HCT116 (cell line): ENCODE measurements at regions not wholly inside any gene's neighbourhood (a gene's known extent, or its start where the extent isn't known, plus 50 kb on each side); places are given as distances from the start of the nearest gene placed in this dataset.

Source experiments
- EGR1 ChIP-seq: IDR thresholded peaks from 2 replicates; pipeline ENCODE4 v1.6.1; 2012; ENCODE audit warnings: low read depth
- EZH2 ChIP-seq: fragments of 200-600 bp; sonication (generic); IDR thresholded peaks from 2 replicates; pipeline ENCODE4 v1.6.1; 2017; ENCODE audit warnings: antibody characterized with exemption, mixed run types
- TF ChIP-seq, protein P1 (sequence below): IDR thresholded peaks from 2 replicates; pipeline ENCODE4 v1.6.1; 2011; ENCODE audit warnings: mild to moderate bottlenecking, low read length, moderate library complexity; ENCODE audit not compliant: insufficient replicate concordance; ENCODE audit errors: extremely low read depth
- TF ChIP-seq, protein P2 (sequence below): IDR thresholded peaks from 2 replicates; pipeline ENCODE4 v1.6.1; 2012
- TF ChIP-seq, protein P3 (sequence below), 3 experiments: fragments of 200-600 bp in 1 of 3; sonication (generic) in 1 of 3; IDR thresholded peaks in 2 of 3; conservative IDR thresholded peaks in 1 of 3; 2 replicates each; pipeline ENCODE4 v1.5.1; 2012 to 2017; ENCODE audit warnings: low read depth in 2 of 3, low read length in 2 of 3, antibody characterized with exemption in 1 of 3, borderline replicate concordance in 1 of 3, control low read depth in 1 of 3, mild to moderate bottlenecking in 1 of 3, mixed read lengths in 1 of 3, mixed run types in 1 of 3, moderate library complexity in 1 of 3; ENCODE audit not compliant: insufficient read depth in 1 of 3
- TF ChIP-seq, protein P4 (sequence below): IDR thresholded peaks from 2 replicates; pipeline ENCODE4 v1.6.1; 2012

DNA sequence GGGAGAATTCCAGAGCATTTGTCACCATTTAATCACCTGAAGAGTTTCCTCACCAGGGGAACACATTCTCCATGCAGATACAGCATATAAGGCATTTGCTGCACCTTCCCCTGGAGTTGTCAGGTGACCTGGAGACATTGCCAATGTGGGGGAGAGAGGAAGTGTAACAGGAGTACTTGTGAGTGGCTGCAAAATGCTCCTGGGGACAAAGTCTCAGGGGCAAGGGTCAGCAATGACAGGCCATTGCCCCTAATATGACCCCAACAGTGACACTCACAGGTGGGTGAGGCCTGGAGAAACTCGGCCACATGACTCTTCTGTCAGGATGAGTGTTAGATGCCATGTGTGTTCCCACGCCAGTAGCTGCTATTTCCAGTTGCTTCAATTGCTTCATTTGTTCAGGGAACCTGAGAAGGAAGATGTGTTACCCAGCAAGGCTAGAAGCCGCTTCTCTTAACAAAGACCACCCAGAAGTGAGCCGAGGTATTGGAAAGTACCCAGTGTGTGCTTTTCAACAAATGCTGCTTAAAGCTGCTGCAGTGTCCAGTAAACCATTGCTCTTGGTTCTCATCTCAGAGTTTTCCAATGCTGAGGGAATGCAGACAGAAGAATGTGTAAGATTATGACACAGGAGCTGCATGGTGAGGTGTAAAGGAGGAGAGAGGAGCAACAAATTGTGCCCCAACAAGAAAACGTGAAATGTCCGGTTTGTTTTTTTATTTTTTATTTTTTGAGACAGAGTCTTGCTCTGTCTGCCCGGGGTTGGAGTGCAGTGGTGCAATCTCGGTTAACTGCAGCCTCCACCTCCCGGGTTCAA is 128.2 kb upstream of the SLC44A1 start:
- TF ChIP-seq EGR1 (no peak), EZH2 (no peak)
- TF ChIP-seq, protein P1, sequence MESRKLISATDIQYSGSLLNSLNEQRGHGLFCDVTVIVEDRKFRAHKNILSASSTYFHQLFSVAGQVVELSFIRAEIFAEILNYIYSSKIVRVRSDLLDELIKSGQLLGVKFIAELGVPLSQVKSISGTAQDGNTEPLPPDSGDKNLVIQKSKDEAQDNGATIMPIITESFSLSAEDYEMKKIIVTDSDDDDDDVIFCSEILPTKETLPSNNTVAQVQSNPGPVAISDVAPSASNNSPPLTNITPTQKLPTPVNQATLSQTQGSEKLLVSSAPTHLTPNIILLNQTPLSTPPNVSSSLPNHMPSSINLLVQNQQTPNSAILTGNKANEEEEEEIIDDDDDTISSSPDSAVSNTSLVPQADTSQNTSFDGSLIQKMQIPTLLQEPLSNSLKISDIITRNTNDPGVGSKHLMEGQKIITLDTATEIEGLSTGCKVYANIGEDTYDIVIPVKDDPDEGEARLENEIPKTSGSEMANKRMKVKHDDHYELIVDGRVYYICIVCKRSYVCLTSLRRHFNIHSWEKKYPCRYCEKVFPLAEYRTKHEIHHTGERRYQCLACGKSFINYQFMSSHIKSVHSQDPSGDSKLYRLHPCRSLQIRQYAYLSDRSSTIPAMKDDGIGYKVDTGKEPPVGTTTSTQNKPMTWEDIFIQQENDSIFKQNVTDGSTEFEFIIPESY = no peak
- TF ChIP-seq, protein P2, sequence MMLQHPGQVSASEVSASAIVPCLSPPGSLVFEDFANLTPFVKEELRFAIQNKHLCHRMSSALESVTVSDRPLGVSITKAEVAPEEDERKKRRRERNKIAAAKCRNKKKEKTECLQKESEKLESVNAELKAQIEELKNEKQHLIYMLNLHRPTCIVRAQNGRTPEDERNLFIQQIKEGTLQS = no peak
- TF ChIP-seq, protein P3, sequence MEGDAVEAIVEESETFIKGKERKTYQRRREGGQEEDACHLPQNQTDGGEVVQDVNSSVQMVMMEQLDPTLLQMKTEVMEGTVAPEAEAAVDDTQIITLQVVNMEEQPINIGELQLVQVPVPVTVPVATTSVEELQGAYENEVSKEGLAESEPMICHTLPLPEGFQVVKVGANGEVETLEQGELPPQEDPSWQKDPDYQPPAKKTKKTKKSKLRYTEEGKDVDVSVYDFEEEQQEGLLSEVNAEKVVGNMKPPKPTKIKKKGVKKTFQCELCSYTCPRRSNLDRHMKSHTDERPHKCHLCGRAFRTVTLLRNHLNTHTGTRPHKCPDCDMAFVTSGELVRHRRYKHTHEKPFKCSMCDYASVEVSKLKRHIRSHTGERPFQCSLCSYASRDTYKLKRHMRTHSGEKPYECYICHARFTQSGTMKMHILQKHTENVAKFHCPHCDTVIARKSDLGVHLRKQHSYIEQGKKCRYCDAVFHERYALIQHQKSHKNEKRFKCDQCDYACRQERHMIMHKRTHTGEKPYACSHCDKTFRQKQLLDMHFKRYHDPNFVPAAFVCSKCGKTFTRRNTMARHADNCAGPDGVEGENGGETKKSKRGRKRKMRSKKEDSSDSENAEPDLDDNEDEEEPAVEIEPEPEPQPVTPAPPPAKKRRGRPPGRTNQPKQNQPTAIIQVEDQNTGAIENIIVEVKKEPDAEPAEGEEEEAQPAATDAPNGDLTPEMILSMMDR (IDR thresholded peaks at IDR 0.05 in 2 of 3, conservative IDR thresholded peaks at IDR 0.05 in 1 of 3; ENCODE audit: borderline replicate concordance in 1 of 3, insufficient read depth in 1 of 3, low read depth in 2 of 3, low read length in 2 of 3) = no peak
- TF ChIP-seq, protein P4, sequence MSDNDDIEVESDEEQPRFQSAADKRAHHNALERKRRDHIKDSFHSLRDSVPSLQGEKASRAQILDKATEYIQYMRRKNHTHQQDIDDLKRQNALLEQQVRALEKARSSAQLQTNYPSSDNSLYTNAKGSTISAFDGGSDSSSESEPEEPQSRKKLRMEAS = no peak
